ENCODE measurements at regions not wholly inside any gene's neighbourhood (a gene's known extent, or its start where the extent isn't known, plus 50 kb on each side); places are given as distances from the start of the nearest gene placed in this dataset.

DNA sequence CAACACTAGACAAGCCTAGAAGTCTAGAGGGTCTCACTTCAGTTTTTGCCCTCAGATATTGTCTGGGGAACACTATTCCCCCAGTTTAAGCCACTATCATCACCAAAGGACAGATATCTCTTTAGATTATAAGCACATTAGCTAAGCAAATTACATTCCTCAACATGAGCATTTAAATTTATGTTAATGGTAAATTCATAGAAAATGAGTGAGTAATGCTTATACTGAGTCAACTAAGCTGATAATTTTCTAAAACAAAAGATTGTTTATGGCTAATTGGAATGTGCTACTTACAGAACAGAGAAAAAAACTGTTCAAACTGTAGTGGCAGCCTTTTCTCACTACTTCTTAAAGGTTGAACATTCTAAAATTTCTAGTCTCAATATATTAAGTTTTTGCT lies 290.2 kb downstream of the SLITRK1 start:
- no peak for DNase-seq (ENCODE audit: low spot score)

DNA sequence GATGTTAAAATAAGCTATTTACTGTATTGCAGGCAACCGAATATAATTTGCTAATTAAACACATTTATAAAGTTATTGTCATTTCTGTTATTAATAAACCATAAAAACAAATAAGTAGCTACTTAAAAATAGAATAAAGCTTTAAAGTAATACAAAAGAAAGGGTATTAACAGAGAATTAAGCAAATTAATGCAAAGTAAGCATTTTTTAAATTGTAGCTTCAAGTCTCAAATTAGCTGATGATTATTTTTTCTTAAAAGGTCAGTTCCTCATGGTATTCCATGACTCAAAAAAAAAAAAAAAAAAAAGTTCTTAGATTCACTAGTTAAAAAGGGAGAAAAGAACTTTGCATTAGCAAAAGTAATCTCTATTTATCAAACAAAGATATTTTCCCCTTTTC lies 292.5 kb downstream of the SLITRK1 start:
- no peak for DNase-seq (ENCODE audit: low spot score)

DNA sequence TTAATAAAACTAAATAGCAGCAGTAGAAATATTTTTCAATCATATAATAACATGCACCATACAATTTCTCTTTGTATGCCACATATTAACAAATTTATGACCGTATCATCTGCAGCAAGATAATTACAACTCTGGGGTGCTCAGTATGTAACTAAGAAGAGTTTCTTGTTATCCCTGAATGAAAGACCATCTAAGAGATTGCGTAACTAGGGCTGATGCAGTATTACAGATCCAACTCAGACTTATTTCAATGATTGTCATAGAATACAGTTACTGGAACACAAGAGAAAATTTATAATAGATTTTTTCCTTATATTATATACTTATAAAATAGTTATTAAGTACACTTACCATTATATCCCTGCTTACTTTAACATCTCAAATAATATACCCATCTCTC lies 305.1 kb downstream of the SLITRK1 start:
- no peak for DNase-seq (ENCODE audit: low spot score)

DNA sequence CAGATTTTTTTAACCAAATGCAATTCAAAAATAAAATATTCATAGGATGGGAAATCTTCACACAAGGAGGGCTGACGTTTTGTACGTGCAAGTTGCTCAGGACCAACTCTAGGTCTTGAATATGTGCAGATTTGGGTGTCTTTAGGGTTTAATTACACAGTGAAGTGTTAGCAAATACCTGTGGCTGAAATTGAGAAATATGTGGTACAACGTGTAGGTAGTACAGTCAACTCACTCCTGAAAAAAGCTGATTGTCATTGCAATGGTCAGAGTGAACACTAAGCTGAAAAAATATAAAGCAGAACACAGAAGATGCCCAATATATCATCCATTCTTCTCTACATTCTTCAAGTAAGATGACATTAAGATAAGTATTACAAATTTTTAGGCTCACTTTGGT lies 314.3 kb downstream of the SLITRK1 start:
- DNase-seq (ENCODE audit: low spot score) = no peak

DNA sequence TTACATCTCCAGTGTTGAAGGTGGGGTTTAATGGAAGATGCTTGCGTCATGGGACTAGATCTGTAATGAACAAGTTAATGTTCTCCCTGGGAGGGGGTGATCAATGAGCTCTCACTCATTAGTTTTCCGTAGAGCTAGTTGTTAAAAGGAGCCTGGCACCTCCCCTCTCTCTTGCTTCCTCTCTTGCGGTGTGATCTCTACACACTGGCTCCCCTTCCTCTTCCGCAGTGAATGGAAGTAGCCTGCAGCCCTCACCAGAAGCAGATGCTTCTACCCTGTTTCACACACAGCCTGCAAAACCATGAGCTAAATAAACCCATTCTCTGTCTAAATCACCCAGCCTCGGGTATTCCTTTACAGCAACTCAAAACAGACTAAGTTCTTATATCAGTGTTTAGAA lies 318.8 kb downstream of the SLITRK1 start:
- DNase-seq (ENCODE audit: low spot score) = no peak

DNA sequence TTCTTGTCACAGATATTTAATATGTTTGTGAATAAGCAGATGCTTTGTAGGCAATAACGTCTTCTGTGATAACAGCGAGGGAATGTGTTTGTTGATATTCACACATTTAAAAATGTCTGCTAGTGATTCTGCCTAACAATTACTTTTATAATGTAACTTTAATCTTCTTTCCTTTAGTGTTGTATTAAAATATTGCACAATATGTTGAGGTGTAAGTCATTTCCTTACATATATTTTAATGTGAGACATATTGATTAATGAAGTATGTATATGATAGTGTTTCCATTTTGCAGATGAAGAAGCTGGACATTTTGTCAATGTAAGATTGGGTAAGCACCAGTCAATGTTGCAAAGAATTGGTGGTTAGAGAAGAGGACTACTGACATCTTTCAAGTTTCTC lies 324.4 kb downstream of the SLITRK1 start:
- DNase-seq (ENCODE audit: low spot score) = no peak

DNA sequence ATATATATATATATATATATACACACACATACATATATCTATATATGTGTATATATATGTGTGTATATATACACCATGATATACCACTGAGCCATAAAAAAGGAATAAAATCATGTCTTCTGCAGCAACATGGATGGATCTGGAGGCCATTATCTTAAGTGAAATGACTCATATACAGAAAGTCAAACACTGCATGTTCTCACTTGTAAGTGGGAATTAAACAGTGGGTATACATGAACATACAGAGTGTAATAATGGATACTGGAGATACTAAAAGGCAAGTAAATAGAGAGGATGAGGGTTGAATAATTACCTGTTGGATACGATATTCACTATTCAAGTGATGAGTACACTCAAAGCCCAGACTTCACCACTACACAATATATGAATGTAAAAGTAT lies 332.6 kb downstream of the SLITRK1 start:
- no peak for DNase-seq (ENCODE audit: low spot score)

DNA sequence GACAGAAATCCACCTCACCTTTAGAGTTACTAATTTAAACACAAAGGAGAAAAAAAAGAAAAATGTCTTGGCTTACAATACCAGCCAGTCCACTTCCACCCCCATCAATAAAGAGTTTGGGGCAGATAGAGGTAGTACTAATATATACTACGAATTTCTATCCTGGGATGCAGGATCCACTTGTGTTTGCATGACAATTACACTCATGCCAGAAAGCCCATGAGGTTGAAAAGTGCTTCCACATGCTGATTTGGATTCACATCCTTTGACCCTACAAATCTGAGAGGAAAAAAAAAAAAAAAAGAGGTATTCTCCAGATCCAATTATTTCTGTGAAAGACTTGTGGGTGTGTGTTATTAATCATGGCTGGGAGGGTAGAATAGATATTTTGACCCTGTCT lies 335.2 kb downstream of the SLITRK1 start:
- DNase-seq (ENCODE audit: low spot score) = no peak

DNA sequence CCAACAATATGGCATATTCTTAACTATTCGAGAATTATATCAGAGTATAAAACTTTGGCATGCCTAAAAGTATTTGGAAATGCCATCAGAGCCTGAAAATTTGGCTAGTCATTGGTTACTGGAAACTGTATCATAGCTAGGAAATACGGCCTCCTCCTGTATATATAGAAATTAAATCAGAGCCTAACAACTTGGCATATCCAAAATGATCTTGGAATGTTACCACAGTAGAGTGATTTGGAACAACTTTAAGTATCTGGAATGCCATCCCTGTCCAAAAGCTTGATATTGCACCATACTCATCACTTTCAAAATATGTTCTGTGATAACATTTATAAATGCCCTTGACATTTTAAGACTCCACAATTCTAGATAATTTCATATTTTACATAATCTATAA lies 335.8 kb downstream of the SLITRK1 start:
- DNase-seq (ENCODE audit: low spot score) = no peak

DNA sequence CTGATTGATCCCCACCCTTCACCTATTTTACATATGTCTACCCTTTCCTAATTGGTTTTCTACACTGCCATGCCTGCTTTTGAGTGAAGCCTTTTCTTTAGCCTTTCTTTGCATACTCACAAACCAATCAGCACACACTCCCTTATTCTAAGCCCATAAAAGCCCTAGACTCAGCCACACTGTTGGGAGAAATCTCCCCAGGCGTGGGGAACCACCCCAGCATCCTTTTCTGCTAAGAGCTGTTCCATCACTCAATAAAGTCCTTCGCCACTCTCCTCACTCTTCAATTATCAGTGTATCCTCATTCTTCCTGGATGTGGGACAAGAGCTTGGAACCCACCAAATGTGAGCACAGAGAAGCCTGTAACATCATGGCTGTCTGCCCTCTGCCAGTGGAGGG lies 343.6 kb downstream of the SLITRK1 start:
- DNase-seq (ENCODE audit: low spot score) = no peak

DNA sequence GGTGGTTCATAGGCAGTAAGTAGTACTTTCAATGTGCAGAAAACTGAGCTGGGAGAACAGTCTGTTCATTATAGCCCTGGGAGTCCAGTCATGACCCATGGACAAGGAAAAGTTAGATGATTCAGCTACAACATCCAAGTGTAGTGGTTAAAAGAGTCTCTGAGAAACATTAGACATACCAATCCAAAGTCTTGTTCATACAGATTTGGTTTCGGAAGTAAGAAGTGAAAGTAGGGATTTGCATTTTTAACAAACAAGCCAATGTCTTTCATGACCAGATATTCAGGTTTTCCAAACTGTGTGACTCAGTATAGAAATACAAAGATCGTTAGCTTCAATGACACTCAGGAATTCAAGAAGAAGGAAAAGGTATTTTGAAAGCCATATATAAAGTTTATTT lies 345.3 kb downstream of the SLITRK1 start:
- no peak for DNase-seq (ENCODE audit: low spot score)

DNA sequence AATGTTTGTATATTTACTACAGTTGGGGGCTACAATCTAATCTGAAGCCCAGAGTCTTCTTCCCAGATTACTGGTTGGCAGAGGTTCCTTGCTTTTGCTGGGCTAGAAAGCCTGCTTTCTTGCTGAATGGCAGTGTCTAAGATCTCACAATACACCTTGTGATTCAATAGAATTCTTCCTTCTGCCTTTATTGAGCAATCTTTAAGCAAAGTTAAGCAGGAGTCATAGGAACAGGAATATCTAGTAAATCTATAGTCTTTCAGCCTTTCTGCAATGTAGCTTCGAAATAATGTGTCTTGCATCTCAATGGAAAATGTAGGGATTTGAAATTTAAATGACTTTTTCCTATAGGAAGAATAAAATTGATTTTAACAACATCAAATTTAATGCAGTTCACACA lies 346.1 kb downstream of the SLITRK1 start:
- DNase-seq (ENCODE audit: low spot score) = no peak

DNA sequence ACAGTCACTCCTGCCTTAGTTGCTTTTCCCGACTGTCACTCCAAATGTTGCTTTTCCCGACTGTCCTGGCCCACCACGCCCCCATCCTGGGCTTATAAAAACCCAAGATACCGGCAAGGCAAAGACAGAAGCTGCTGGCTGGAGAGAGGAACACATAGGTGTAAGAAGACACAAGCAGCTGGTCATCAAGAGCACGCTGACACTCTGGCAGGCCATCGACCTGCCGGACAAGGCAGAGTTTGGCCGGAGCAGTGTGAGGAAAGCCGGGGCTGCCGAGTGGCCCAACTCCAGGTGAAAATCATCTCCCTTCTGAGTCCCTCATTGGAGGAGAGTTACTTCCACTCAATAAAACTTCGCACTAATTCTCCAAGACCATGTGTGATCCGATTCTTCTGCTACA lies 349.5 kb downstream of the SLITRK1 start:
- DNase-seq (ENCODE audit: low spot score) = no peak

DNA sequence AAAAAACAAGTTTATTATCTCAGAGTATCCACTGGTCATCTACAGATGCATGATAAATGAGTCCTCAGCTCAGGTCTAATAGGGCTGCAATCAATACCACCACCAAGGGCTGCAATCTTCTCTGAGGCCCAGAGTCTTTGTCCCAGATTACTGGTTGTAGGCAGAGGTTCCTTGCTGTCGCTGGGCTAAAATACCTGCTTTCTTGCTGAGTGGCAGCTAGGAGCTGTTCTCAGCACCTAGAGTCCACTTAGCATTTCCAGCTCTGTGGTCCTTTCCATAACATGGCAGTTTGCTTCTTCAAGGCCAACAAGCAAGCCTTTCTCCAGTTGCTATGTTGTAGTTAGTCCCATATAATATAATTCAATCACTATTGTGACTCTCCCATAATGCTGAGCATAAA lies 351.3 kb downstream of the SLITRK1 start:
- no peak for DNase-seq (ENCODE audit: low spot score)

DNA sequence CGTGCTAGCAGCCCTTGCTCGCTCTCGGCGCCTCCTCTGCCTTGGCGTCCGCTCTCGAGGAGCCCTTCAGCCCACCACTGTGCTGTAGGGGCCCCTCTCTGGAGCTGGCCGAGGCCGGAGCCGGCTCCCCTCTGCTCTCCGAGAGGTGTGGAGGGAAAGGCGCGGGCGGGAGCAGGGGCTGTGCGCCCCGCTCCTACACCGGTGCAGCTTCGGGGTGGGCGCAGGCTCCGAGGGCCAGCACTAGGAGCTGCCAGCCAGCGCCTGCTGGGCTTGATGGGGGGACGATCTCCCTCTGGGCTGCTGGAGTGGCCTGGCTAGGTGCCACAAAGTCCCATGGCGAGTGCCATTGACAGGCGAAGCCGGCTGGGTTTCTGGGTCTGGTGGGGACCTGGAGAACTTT lies 365.5 kb downstream of the SLITRK1 start:
- DNase-seq (ENCODE audit: low spot score) = no peak

DNA sequence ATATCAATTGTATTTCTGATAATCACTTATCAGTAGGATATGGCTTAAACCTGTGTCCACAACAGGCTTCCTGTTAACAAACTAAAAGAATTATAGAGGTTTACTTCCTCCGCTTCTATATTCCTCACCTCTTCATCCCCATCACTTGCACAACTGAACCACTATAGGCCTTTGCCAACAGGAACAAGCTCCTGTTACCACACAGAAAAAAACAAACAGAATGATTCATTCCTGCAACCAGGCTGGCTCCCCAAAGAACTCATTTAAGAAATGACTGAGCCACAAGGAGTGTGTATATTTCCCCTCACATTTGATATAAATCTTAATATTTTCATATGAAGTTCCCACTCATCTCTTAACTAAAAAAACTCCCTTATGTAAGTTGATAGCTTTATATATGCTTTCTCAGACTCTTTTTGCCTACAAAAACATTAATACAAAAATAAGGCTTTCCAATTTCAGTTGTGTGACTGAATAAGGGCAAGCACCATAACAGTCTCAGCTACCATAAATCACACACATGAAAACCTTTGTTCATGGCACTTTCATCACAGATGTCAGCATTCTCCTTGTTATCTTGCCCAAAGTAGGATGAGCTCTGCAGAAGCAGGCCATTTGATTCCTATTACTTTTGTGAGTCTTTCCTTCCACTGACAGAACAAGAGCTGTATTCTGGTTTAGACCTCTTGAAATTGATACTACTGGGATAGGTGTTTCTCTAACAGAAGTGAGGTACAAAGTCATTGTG lies 366.8 kb downstream of the SLITRK1 start:
- DNase-seq (ENCODE audit: low spot score) = no peak

DNA sequence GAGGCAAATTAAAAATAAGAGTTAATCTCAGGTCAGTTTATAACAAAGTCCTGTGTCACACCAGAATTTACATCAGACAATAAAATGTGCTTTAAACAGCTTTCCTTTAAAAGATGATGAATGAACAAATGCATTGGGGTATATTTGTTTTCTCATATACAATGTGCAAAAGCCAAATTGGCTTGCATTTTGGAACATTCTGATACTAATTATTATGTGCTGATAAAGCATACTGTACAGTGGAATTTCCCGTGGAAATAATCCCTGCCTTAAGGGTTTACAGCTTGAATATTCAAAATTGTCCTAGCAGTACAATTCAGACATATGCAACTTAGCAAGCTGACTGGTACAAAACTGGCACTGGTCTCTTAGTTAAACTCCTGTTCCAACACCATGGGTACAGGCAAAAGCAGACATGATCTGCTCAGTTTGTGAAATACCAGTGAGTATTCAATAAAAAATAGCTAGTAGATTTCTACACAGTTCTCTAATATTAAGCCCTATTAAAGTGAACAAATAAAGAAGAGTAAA lies 373.4 kb downstream of the SLITRK1 start:
- no peak for DNase-seq (ENCODE audit: low spot score)

DNA sequence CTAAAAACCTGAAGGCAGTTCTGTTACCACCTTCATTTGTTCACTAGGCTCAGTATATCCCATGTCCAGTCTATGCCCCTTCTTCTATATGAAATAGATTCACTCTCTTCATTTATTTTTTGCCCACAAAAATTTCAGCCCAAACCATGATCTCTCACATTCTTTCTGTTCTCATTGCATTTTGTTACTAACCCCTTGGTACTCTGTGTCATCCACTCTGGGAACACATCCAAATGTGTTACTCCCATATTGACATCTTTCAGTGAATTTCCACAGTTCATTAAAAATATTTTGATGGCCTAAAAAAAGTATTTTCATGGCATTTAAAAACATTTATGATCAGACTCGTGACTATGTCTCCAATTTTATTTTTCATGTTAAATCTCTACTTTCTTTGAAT lies 378.9 kb downstream of the SLITRK1 start:
- no peak for DNase-seq (ENCODE audit: low spot score)

DNA sequence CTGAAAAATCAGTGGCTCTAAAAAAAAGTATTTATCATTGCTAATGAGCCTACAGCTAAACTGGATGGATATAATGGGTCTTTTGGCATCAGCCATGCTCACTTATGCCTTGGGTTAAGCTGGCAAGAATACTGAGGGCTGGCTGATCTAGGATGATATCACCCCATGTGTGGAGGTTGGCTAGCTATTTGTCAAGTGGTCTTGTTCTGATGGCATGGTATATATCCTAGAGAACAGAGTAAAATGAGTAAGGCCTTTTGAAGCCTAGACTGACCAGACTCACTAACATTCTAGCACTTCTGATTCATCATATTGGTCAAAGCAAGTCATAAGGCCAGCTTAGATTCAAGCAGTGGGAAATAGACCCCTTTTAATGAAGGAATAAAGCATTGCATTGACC lies 383.0 kb downstream of the SLITRK1 start:
- DNase-seq (ENCODE audit: low spot score) = no peak

DNA sequence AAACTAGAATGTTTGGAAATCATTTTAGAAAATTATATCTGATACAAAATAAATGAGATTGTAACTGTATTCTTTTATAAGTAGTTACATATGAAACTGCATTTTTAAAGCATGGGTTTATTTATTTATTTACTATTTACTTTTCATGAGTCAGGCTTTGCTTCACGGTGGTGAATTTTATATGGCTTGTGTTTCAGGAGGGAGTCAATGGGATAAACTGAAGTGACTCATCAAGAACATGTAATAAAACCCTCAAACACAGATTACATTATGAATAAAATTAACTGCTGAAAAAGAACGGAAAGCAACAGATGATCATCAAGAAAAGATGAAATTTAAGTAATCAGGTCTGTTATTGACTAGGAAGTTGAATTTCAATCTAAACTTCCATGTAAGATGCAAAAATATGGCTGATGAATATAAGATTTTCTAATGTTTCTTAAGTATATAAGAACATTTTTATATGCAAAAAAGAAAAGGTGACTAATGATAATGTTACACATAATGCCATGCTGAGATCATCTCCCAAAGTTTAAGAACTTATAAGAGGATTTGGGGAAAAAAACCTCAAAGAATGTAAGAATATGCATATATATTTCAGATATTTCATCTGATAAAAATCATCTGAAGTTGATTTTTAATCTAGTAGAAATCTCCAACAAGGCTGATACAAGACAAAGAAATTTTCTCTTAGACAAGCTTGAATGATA lies 383.6 kb downstream of the SLITRK1 start:
- DNase-seq (ENCODE audit: low spot score) = no peak

DNA sequence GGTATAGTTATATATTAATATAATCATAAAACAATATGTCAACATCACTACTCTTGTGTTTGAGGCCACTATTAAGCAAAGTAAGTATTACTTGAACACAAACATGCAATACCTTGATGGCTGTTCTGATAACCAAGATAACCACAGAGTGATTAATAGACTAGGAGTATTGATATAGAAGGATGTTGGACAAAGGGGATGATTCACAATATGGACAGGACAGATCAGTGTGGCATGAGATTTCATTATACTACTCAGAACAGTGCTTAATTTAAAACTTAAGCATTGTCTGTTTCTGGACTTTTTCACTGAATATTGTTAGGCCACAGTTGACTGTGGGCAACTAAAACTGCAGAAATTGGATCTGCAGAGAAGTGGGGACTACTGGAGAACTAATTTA lies 384.2 kb downstream of the SLITRK1 start:
- DNase-seq (ENCODE audit: low spot score) = no peak

DNA sequence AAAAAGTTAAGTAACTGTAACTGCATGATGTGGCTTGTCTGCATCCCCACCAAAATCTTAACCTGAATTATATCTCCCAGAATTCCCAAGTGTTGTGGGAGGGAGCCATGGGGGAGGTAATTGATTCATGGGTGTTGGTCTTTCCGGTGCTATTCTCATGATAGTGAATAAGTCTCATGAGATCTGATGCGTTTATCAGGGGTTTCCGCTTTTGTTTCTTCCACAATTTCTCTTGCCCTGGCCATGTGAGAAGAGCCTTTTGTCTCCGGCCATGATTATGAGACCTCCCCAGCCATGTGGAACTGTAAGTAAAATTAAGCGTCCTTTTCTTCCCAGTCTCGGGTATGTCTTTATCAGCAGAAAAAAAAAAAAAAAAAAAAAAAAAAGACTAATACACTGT lies 385.8 kb downstream of the SLITRK1 start:
- no peak for DNase-seq (ENCODE audit: low spot score)

DNA sequence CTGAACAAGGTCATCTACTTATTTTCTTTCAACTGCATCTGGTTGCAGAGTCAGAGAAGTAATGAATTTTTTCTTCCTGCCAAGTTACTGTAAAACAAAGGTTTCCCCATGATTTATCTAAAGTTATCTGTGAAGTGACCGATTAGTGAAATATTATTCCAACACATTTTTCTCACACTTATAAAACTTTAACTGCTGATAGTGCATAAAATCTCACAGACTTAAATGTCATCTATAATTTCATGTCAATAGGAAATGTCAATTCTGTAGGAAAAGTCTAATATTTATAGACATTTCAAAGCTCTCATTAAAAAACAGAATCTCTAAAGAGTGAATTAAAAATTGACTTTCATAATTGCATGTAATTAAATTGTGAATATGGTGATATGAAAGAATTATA lies 397.2 kb downstream of the SLITRK1 start:
- DNase-seq (ENCODE audit: low spot score) = no peak

DNA sequence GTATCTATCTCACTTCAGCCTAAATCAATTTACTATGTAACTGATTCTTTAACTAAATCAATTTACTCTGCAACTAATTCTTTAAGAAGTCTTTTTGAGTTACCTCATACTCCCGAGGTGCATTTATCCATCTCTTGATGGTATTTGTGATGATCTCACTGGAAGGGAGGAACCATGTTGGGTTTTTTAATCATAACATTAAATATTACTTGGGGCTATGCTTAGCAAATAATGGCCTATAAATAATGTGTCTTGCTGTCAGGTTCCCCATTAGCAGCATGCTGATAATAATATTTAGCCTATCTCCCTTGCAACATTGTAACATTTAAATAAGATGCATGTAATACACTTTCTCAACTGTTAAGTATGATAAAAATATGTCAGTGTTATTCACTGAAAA lies 411.3 kb downstream of the SLITRK1 start:
- no peak for DNase-seq (ENCODE audit: low spot score)
